HepG2 (cell line): ENCODE measurements at regions not wholly inside any gene's neighbourhood (a gene's known extent, or its start where the extent isn't known, plus 50 kb on each side); places are given as distances from the start of the nearest gene placed in this dataset.

Source experiments
- ATAC-seq: fragments of 200-7000 bp; cut with Tn5 transposase; 3 replicates; pipeline ENCODE4 v1.9.1; 2020; ENCODE audit warnings: mild to moderate bottlenecking, moderate library complexity
- BruUV-seq: library from RNA; stranded (reverse); fragments of 400-500 nt; replicated peaks from 2 replicates; lab custom pipeline; 2021; lab: Mats Ljungman, UMichigan
- CTCF ChIA-PET: fragments of 300-600 bp; formaldehyde crosslinking; extraction: SDS; loops from one replicate; lab custom pipeline; 2021; ENCODE audit warnings: low total read pairs, inconsistent platforms, low intra/inter-chr PET ratio; lab: Yijun Ruan, JAX
- POLR2A ChIA-PET: fragments of 350-600 bp; sonication (Branson Sonifier 250); formaldehyde crosslinking; loops from one replicate; lab custom pipeline; 2020; ENCODE audit warnings: antibody characterized with exemption, inconsistent platforms; lab: Yijun Ruan, JAX
- DNase-seq: peaks from one replicate; pipeline ENCODE4 v3.0.0-alpha.2; 2015; ENCODE audit warnings: low spot score
- FAIRE-seq: peaks from 3 replicates; lab custom pipeline; 2011; peaks lifted over from hg19 to GRCh38; lab: Jason Lieb, UNC
- H2AFZ ChIP-seq: one replicate; pipeline ENCODE4 v1.6.1; 2011; ENCODE audit warnings: low read length, inconsistent platforms
- H3K27ac ChIP-seq: fragments of 300-600 bp; 3 replicates; pipeline ENCODE4 v1.8.0; 2011; ENCODE audit warnings: mixed run types, mild to moderate bottlenecking, mixed read lengths, low read length, inconsistent platforms; ENCODE audit not compliant: insufficient read depth; ENCODE audit errors: extremely low read length
- H3K27me3 ChIP-seq, 2 experiments: fragments of 200-600 bp in 1 of 2; 2 replicates in 1 of 2; 3 replicates in 1 of 2; pipeline versions ENCODE4 v1.6.0 to v1.8.0; 2011; ENCODE audit warnings: low read length in 2 of 2, mild to moderate bottlenecking in 2 of 2, moderate library complexity in 2 of 2, inconsistent platforms in 1 of 2; ENCODE audit not compliant: insufficient read depth in 2 of 2, control insufficient read depth in 1 of 2
- H3K36me3 ChIP-seq, 2 experiments: fragments of 200-600 bp in 1 of 2; replicated peaks in 1 of 2; 2 replicates in 1 of 2; 3 replicates in 1 of 2; pipeline versions ENCODE4 v1.5.1 to v1.8.0; 2011; ENCODE audit warnings: low read length in 2 of 2, inconsistent platforms in 1 of 2; ENCODE audit not compliant: insufficient read depth in 2 of 2, control insufficient read depth in 1 of 2
- H3K4me1 ChIP-seq: 2 replicates; pipeline ENCODE4 v1.5.1; 2012; ENCODE audit warnings: low read length, inconsistent platforms; ENCODE audit not compliant: insufficient read depth
- H3K4me2 ChIP-seq: 2 replicates; pipeline ENCODE4 v1.6.0; 2011; ENCODE audit warnings: low read depth, low read length, inconsistent platforms
- H3K4me3 ChIP-seq, 3 experiments: fragments of 200-600 bp in 1 of 3; sonication (generic), shearing (Covaris generic) in 1 of 3; replicated peaks in 1 of 3; 2 replicates each; pipeline ENCODE4 v1.5.1; 2011 to 2016; ENCODE audit warnings: low read length in 3 of 3, inconsistent platforms in 2 of 3, low read depth in 2 of 3, mild to moderate bottlenecking in 2 of 3, control low read depth in 1 of 3, mixed read lengths in 1 of 3; ENCODE audit not compliant: insufficient read depth in 1 of 3
- H3K79me2 ChIP-seq: one replicate; pipeline ENCODE4 v1.6.1; 2011; ENCODE audit warnings: low read length, inconsistent platforms; ENCODE audit not compliant: insufficient read depth
- H3K9ac ChIP-seq: 2 replicates; pipeline ENCODE4 v1.6.0; 2011; ENCODE audit warnings: mild to moderate bottlenecking, low read depth, low read length, inconsistent platforms; ENCODE audit not compliant: insufficient read depth
- H3K9me3 ChIP-seq: 2 replicates; pipeline ENCODE4 v1.5.1; 2012; ENCODE audit warnings: mild to moderate bottlenecking, low read length
- H4K20me1 ChIP-seq: 2 replicates; pipeline ENCODE4 v1.6.0; 2011; ENCODE audit warnings: inconsistent platforms, mild to moderate bottlenecking, low read length, moderate library complexity; ENCODE audit not compliant: insufficient read depth
- GTF3A ChIP-seq: sonication (generic); formaldehyde crosslinking; conservative IDR thresholded peaks from 2 replicates; pipeline ENCODE4 v1.4.0; 2020; ENCODE audit warnings: mild to moderate bottlenecking, missing genetic modification reagents
- IKZF4 ChIP-seq: sonication (generic); formaldehyde crosslinking; IDR thresholded peaks from 2 replicates; pipeline ENCODE4 v1.5.1; 2020; ENCODE audit warnings: borderline replicate concordance, mild to moderate bottlenecking, low read depth, missing genetic modification reagents; ENCODE audit errors: not compliant biosample characterization
- MTA3 ChIP-seq: sonication (generic); formaldehyde crosslinking; IDR thresholded peaks from 2 replicates; pipeline ENCODE4 v1.4.0; 2020; ENCODE audit warnings: missing genetic modification reagents
- PRPF4 ChIP-seq: fragments of 200-400 bp; formaldehyde crosslinking; IDR thresholded peaks from 2 replicates; pipeline ENCODE4 v1.6.1; 2016; ENCODE audit warnings: low read length, low read depth; ENCODE audit not compliant: poor library complexity, severe bottlenecking
- SUZ12 ChIP-seq: fragments of 150-350 bp; IDR thresholded peaks from 2 replicates; pipeline ENCODE4 v1.6.1; 2014; ENCODE audit warnings: low read depth, low read length
- TBX3 ChIP-seq: fragments of 450-650 bp; IDR thresholded peaks from 2 replicates; pipeline ENCODE4 v1.6.1; 2017; ENCODE audit warnings: antibody characterized with exemption, mild to moderate bottlenecking, inconsistent platforms, borderline replicate concordance
- ZNF558 ChIP-seq: sonication (generic); formaldehyde crosslinking; IDR thresholded peaks from 2 replicates; pipeline ENCODE4 v1.9.0; 2022; ENCODE audit warnings: mild to moderate bottlenecking, missing genetic modification reagents, borderline replicate concordance
- ZNF816 ChIP-seq: sonication (generic); formaldehyde crosslinking; IDR thresholded peaks from 2 replicates; pipeline ENCODE4 v1.8.0; 2022; ENCODE audit warnings: missing genetic modification reagents, mild to moderate bottlenecking, borderline replicate concordance
- ZNF891 ChIP-seq: sonication (generic); formaldehyde crosslinking; IDR thresholded peaks from 2 replicates; pipeline ENCODE4 v1.5.0; 2020; ENCODE audit warnings: mild to moderate bottlenecking, missing genetic modification reagents
- WGBS: methylation state at CpG from one replicate; pipeline ENCODE4 v1.1.6; 2017; ENCODE audit warnings: low lambda C conversion rate; 5-methylcytosine and 5-hydroxymethylcytosine counted together
- in situ Hi-C: cut with HindIII; loops from 2 replicates; pipeline ENCODE4 v1.10.0; 2017; ENCODE audit warnings: low pct_unique_long_range_greater_than_20kb; ENCODE audit not compliant: extremely low pct_ligation_motif_present
- intact Hi-C: fragments of 100-400 bp; cut with micrococcal nuclease; formaldehyde crosslinking; loops from one replicate; pipeline ENCODE4 v1.10.0; 2022; ENCODE audit not compliant: unreplicated experiment

DNA sequence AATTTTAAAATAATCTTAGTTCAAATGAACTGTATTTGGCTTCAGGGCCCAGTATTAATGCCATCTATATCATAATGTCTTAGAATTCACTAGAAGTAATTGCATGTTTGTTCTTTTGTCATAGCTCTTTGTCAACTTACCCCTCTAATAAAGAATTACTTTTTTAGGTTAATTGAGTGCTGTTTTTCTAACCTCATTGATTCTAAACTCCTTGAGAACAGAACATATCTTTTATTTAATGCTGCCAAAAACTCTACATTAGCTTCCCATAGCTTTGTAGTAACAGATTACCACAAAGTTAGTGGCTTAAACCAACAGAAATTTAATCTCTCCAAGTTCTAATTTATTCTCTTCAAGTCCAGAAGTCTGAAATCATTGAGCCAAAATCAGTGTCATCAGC lies 242.4 kb downstream of the LURAP1L start:
- no peaks in the 10 kb centered on the region for H3K9me3 ChIP-seq
- TF ChIP-seq ZNF558 (CRISPR knock-in tag) (no peak), MTA3 (CRISPR knock-in tag) (no peak), SUZ12 (no peak)
- TF ChIP-seq, all 625 proteins: peak for 0
- Histone ChIP-seq H4K20me1 (no peaks in the 10 kb centered on the region), H3K4me1 (no peaks in the 10 kb centered on the region), H2AFZ (no peak overlapping the region), H3K4me3 (no peak overlapping the region), H3K27ac (no peak overlapping the region), H3K4me2 (no peak overlapping the region), H3K9ac (no peak overlapping the region), H3K27me3 (no peaks in the 10 kb centered on the region), H3K36me3 (no peaks in the 10 kb centered on the region), H3K79me2 (no peaks in the 10 kb centered on the region)
- intact Hi-C loops = loop anchor here (5.0 kb wide), 1 partner anchor 480 kb away; no protein-coding TSS in a partner anchor
- CTCF ChIA-PET = no interaction called here
- ATAC-seq (no peak), DNase-seq (no peak), FAIRE-seq (no peak)
- POLR2A ChIA-PET = no interaction called here
- BruUV-seq = no TSS peak
- in situ Hi-C loops = no loop called here

DNA sequence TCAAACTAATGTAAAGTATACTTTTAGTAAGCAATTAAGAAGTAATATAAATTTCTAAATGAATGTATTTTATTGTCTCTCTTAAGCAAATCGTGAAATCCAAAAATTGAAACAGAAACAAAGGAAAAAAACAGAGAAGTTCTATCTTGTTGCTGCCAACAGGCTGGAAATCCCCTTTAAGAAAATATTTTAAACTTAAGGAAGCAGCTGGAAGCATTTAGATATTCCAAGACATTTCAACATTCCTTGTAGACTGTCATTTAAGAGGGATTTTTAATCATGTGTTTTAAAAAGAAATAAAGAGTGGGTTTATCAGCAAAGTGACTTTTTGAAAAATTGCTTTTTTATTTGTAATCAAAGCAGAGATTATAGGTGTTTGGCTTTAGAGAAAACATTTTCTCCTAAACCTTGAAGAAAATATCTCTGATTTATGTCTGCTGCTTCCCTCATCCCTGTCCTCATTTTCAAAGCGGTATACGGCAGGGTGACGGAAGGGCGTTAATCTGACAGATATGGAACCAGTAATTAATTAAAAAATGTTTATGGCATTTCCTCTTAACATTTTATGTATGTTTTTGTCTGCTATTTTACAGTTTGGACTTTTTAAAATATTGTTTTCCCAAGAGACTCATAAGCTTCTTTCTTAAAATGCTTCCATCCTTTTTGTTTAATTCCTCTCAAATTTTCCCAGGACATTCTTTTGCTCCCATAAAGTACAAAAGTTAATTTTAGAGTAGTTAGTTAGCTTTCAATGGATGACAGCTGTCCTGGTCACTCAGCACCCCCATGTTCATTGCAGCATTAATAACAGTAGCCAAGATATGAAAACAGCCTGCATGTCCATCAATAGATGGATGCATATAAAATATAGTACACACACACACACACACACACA lies 245.6 kb downstream of the LURAP1L start:
- Histone ChIP-seq H3K27me3 (no peaks in the 10 kb centered on the region), H3K9me3 (no peaks in the 10 kb centered on the region), H2AFZ (no peak overlapping the region), H3K4me1 (no peaks in the 10 kb centered on the region), H3K27ac (no peak overlapping the region), H3K4me3 (no peak overlapping the region), H3K9ac (no peak overlapping the region), H4K20me1 (no peaks in the 10 kb centered on the region), H3K4me2 (no peak overlapping the region), H3K36me3 (no peaks in the 10 kb centered on the region), H3K79me2 (no peaks in the 10 kb centered on the region)
- FAIRE-seq = no peak
- CTCF ChIA-PET = no interaction called here
- WGBS = 31% methylated on average over 5 of the region's 5 CpGs
- no peak for ATAC-seq
- intact Hi-C loops (no loop called here), in situ Hi-C loops (no loop called here)
- no TSS peak for BruUV-seq
- POLR2A ChIA-PET = no interaction called here
- DNase-seq = no peak
- TF ChIP-seq IKZF4 (CRISPR knock-in tag) (no peak), PRPF4 (no peak), TBX3 (no peak), ZNF816 (CRISPR knock-in tag) (no peak), GTF3A (CRISPR knock-in tag) (no peak), ZNF891 (CRISPR knock-in tag) (no peak)
